ENCODE measurements at regions not wholly inside any gene's neighbourhood (a gene's known extent, or its start where the extent isn't known, plus 50 kb on each side); places are given as distances from the start of the nearest gene placed in this dataset.

GRCh38 chr4:104964410-104965175 is 182.1 kb upstream of the TET2 start:
- DNase-seq (ENCODE audit: low spot score): no peak

GRCh38 chr4:104966349-104967033 is 180.2 kb upstream of the TET2 start:
- DNase-seq (ENCODE audit: low spot score): no peak

GRCh38 chr4:104967034-104967401 is 179.7 kb upstream of the TET2 start:
- no peak for DNase-seq (ENCODE audit: low spot score)

DNA sequence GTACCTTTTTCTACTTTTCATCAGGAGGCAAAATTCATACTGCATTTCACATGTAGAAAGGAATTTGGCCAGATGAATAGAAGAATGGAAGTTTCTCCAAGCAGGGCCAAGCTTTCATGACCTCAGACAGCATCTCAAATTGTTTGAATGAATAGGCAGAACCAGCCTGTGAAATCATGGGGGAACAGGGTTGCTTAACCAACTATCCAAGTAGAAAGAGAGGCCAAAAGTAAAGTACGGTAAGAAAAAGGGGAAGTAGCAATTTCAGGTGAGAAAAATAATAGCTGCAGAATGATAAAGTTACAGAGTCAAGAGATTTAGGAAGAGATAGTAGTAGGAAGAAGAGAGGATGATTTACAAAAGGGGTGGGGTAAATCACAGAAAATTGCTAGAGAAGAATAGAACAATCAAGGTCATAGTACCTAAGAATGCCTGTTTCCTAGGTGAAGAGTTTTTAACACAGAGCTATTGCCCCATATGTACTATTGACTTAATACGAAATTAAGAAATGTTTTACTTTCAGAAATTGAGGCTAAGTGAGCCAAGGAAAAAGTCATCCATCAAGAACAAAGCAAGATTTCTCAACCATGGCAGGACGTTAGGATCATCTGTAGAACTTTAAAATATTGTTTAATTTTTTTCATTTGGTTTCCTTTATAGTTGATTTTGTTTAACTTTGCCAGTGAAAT is 177.1 kb upstream of the TET2 start:
- DNase-seq (ENCODE audit: low spot score): no peak

DNA sequence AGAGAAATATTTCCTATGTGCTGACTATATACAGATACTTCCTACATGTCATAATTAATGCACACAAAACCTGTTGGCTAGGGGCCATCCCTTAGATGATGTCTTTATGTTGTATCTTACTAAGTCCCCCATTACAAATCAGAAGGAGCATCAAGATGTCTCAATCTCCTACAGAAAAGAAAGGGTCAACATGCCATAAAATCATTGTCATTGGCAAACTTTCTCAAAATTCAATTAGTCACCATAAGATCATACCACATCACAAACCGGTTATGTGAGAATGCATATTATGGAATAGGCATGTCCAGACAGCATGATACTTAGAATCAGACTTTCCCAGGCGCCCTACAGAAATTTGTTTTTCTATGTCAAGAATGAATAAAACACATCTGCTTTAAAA is 175.2 kb upstream of the TET2 start:
- no peak for DNase-seq (ENCODE audit: low spot score)

GRCh38 chr4:104973708-104974107 is 173.0 kb upstream of the TET2 start:
- no peak for DNase-seq (ENCODE audit: low spot score)

DNA sequence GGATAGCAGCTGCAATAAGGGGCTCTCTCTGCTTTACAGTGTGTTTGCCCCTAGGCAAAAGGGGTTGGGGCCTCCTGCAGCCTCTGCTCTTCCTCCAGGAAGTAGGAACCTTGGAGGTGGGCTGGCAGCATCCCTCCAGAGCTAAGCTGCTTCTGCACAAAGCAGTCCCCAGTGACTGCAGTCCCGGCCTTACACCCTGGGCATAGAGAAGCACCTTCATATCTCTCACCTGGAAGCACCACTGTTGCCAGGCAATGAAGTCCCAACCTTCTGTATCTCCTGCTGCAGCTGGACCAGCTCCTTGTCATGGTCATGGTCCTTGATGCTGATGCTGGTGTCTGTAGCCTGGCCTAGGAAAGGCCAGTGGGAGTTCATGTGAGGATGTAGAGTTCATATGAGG is 171.1 kb upstream of the TET2 start:
- no peak for DNase-seq (ENCODE audit: low spot score)

DNA sequence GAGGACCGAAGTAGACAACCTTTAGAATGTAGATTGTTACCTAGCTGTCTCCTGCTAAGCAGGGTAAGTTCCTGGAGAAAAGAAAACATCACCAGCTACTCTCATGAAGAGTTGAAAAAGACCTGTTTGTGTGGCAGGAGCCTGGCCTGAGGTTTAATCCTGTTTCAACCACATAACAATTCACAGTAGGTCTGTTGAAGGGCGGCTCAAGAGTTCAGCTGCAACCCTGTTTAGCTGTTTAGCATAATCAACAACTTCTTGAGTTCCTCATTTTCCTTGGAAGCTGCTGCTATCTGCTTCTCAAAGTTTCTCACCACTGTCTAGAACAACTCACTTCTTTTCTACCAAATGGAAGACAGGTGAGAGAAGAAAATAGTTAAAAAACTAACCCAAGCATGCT is 170.4 kb upstream of the TET2 start:
- no peak for DNase-seq (ENCODE audit: low spot score)

GRCh38 chr4:104979083-104979760 is 167.5 kb upstream of the TET2 start:
- DNase-seq (ENCODE audit: low spot score): no peak

DNA sequence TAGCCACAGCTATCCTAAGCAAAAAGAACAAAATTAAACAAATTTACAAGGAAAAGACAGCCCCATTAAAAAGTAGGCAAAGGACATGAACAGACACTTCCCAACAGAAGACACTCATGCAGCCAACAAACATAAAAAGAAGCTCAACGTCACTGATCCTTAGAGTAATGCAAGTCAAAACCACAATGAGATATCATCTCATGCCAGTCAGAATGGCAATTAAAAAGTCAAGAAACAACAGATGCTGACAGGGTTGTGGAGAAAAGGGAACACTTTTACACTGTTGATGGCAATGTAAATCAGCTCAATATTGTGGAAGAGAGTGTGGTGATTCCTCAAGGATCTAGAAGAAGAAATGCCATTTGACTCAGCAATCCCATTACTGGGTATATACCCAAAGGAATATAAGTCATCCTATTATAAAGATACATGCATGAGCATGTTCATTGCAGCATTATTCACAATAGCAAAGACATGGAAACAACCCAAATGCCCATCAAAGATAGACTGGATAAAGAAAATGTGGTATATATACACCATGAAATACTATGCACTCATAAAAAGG is 163.0 kb upstream of the TET2 start:
- DNase-seq (ENCODE audit: low spot score): no peak

DNA sequence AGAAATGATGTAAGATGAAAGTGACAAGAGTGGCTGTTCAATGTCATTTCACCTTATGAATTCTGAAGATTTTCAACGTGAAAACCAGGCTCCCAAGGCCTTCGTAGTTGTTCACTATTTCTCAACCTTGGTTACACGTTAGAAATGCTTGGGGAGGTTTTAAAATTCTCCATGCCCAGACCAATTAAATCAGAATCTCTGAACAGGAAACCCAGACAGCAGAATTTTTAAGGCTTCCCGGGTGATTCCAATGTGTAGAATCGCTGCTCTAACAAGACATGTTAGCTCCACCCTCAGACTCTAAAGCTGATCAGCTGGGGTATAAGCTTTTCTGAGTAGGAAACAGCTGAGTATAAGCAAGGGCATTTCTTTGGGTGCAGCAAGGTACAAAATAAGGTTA is 160.4 kb upstream of the TET2 start:
- no peak for DNase-seq (ENCODE audit: low spot score)

DNA sequence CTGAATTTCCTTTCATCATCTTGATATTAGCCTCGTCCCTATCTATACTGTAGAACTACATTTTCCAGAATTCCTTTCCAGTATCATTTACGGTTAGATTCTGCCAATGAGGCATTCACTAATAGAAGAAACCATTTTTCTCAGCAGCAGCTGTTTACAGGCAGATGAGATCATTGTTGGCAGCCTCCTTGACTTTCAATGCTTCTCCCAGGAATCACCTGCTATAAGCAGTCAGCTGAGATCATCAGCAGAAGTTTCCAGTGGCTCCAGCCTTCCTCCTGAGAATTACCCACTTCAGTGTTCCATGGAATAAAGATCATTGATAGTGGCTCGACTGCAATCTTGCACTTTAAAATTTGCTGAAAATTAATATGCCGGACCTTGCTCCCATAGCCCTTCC is 157.3 kb upstream of the TET2 start:
- DNase-seq (ENCODE audit: low spot score): no peak

DNA sequence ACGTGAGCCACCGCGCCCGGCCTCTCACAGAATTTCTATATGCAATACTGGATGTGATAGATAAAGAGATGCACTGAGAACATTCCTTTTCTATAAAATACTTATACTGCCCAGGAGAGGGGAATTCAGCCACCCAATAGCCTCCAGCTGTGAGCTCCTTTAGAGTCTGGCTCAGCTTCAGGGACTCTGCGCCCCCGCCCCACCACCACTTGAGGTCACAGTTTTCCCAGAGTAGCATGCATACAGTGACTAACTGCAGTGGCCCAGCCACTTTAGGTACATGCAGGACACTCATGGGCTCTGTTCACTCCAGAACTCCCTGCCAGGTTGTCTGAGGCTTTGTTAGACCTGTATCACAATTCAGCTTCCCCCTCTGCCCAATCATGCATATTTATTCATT is 144.4 kb upstream of the TET2 start:
- DNase-seq (ENCODE audit: low spot score): no peak

DNA sequence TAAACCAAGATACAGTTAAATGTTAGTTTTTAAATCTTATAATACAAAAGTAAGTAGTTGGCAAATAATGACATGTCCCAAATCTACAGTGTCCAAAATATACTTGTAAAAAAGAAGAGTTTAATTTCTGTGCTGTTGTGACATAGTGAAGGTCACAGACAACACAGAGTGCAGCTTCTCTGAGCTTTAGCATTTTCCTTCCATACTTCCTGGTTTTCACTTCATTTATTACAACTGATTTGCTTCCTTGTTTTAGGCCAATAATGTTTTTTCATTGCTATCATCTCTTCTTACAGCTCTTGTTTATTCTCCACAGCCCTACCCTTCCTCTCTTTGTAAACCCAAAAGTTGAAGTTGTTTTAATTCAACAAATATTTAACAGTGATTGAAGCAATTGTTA is 132.4 kb upstream of the TET2 start:
- DNase-seq (ENCODE audit: low spot score): no peak

GRCh38 chr4:105014635-105015034 is 132.0 kb upstream of the TET2 start:
- no peak for DNase-seq (ENCODE audit: low spot score)

DNA sequence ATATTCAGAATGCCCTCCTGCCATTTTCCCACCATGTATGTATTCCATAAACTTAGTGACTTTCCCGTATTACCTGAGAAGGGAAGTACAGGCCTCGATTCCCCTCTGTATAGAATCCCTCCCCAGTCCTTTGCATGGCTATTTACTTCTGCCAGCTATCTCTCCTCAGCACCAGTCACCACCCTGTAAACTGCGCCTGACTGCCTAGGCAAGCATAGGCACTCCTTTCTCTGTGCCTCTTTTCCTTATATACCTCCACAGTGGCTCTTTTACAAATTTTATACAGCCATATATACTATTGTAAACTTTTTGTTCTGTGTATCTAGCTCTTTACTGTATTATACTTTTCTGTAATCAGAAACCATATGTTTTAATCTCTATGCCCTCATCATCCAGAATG is 130.9 kb upstream of the TET2 start:
- DNase-seq (ENCODE audit: low spot score): no peak

GRCh38 chr4:105022811-105023667 is 123.6 kb upstream of the TET2 start:
- no peak for DNase-seq (ENCODE audit: low spot score)

GRCh38 chr4:105023668-105024055 is 123.0 kb upstream of the TET2 start:
- DNase-seq (ENCODE audit: low spot score): no peak

DNA sequence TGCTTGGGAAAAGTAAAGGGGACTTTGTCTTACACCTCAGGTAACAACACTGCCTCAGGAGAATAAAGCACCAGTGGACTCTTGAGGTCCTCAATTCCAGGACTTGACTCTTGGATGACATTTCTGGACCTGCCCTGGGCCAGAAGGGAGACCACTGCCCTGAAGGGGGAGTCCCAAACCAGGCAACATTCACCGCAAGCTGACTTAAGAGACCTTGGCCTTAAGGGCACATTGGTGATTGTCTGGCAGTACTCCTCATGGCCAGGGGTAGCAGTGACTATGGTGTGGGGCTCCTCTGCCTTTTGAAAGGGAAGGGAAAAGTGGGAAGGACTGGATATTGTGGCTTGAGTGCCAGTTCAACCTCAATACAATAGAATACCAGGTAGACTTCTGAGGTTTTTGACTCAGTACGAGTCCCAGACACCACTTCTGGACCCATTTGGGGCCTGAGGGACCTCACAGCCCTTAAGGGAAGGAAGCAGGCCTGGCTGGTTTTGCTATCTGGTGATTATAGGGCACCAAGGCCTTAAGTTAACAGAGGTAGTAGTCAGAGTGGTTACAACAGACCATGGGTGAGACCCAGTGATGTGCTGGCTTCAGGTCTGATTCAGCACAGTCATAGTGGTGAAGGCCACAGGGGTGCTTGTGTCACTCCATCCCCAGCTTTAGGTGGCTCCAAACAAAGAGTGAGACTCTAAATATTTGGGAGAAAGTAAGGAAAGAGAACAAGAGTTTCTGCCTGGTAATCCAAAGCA is 121.2 kb upstream of the TET2 start:
- no peak for DNase-seq (ENCODE audit: low spot score)

- no peak for DNase-seq (ENCODE audit: low spot score)
Observed at GRCh38 chr4:105036991-105037390, 109.7 kb upstream of the TET2 start.

GRCh38 chr4:105042451-105042850 is 104.2 kb upstream of the TET2 start:
- DNase-seq (ENCODE audit: low spot score): no peak
